SU-DHL-6 (cell line): ENCODE measurements at regions not wholly inside any gene's neighbourhood (a gene's known extent, or its start where the extent isn't known, plus 50 kb on each side); places are given as distances from the start of the nearest gene placed in this dataset.

Source experiments
- EZH2phosphoT487 ChIP-seq: fragments of 200-600 bp; sonication (generic), shearing (Covaris generic); conservative IDR thresholded peaks from 2 replicates; pipeline ENCODE4 v1.6.1; 2018; ENCODE audit warnings: mild to moderate bottlenecking, antibody characterized with exemption, low read length, moderate library complexity, mixed read lengths
- TF ChIP-seq, protein P1 (sequence below): fragments of 200-600 bp; sonication (generic); IDR thresholded peaks from one replicate; pipeline ENCODE4 v1.5.1; 2017; ENCODE audit warnings: antibody characterized with exemption, mild to moderate bottlenecking, low read length, moderate library complexity; ENCODE audit not compliant: insufficient read depth, poor library complexity, severe bottlenecking

DNA sequence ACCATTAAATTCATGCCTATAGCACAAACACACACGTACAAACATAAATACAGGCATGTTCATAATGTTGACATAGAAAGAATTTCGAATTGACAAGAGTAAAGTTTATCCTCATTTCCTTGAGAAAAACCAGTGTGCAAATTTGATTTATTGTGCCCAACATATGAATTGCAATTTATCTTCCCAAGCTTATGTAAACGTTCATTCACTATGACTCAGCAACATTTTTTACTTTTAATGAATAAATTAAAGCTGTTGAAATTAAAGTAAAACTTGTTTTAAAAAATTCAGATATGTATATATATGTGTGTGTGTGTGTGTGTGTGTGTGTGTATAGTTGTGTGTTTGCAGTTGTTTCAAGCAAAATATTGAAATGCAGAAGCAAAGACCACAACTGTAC, 1067.9 kb downstream of the BRINP3 start:
- TF ChIP-seq EZH2phosphoT487: no peak
- TF ChIP-seq, protein P1, sequence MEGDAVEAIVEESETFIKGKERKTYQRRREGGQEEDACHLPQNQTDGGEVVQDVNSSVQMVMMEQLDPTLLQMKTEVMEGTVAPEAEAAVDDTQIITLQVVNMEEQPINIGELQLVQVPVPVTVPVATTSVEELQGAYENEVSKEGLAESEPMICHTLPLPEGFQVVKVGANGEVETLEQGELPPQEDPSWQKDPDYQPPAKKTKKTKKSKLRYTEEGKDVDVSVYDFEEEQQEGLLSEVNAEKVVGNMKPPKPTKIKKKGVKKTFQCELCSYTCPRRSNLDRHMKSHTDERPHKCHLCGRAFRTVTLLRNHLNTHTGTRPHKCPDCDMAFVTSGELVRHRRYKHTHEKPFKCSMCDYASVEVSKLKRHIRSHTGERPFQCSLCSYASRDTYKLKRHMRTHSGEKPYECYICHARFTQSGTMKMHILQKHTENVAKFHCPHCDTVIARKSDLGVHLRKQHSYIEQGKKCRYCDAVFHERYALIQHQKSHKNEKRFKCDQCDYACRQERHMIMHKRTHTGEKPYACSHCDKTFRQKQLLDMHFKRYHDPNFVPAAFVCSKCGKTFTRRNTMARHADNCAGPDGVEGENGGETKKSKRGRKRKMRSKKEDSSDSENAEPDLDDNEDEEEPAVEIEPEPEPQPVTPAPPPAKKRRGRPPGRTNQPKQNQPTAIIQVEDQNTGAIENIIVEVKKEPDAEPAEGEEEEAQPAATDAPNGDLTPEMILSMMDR: no peak
